Aorta (tissue), 5 donors: ENCODE measurements at regions not wholly inside any gene's neighbourhood (a gene's known extent, or its start where the extent isn't known, plus 50 kb on each side); places are given as distances from the start of the nearest gene placed in this dataset.
A peak's percentile ranks its signal among the peaks of the same experiment; 100 is the strongest.

ENCODE experiments used
- ATAC-seq: fragments of 200-7000 bp; cut with Tn5 transposase; one replicate; pipeline ENCODE4 v1.9.1; 2022; ENCODE audit warnings: moderate library complexity; ENCODE audit not compliant: low FRiP score
- DNase-seq, 2 donors: peaks; one replicate each; pipeline ENCODE4 v3.0.0-alpha.2; 2020
- H3K27ac ChIP-seq, 2 donors: one replicate each; pipeline ENCODE4 v1.5.1; 2013; ENCODE audit warnings: low read length in 2 of 2, mild to moderate bottlenecking in 2 of 2, moderate library complexity in 2 of 2, control low read depth in 1 of 2, inconsistent platforms in 1 of 2, low read depth in 1 of 2
- H3K27me3 ChIP-seq, 2 donors: one replicate each; pipeline ENCODE4 v1.6.1; 2013; ENCODE audit warnings: control low read depth in 1 of 2, low read length in 1 of 2, mild to moderate bottlenecking in 1 of 2, moderate library complexity in 1 of 2; ENCODE audit not compliant: insufficient read depth in 2 of 2, control insufficient read depth in 1 of 2
- H3K36me3 ChIP-seq, 2 donors: one replicate each; pipeline ENCODE4 v1.6.1; 2013; ENCODE audit warnings: control low read depth in 1 of 2, low read length in 1 of 2, mild to moderate bottlenecking in 1 of 2; ENCODE audit not compliant: insufficient read depth in 2 of 2, control insufficient read depth in 1 of 2
- H3K4me1 ChIP-seq, 2 donors: one replicate each; pipeline ENCODE4 v1.6.1; 2013; ENCODE audit warnings: low read length in 2 of 2, control low read depth in 1 of 2, mild to moderate bottlenecking in 1 of 2, moderate library complexity in 1 of 2; ENCODE audit not compliant: insufficient read depth in 2 of 2, control insufficient read depth in 1 of 2
- H3K4me3 ChIP-seq, 2 donors: one replicate each; pipeline ENCODE4 v1.5.1; 2013; ENCODE audit warnings: low read length in 2 of 2, control low read depth in 1 of 2, mild to moderate bottlenecking in 1 of 2
- H3K9me3 ChIP-seq: one replicate; pipeline ENCODE4 v1.6.1; 2013; ENCODE audit warnings: mild to moderate bottlenecking, low read length; ENCODE audit not compliant: control insufficient read depth
- WGBS, 2 donors: extraction: QIAGEN DNeasy Blood & Tissue Kit; methylation state at CpG; one replicate each; pipeline ENCODE4 v1.1.7; 2013; 5-methylcytosine and 5-hydroxymethylcytosine counted together
- intact Hi-C, 2 donors: fragments of 100-400 bp; cut with DNase I; formaldehyde crosslinking; loops; one replicate each; pipeline versions ENCODE4 v1.14.2 to v1.15.0; 2022
- donor health status: healthy with polysubstance abuse.
- donor health status: Bipolar disorder and iron deficiency.
- donor health status: DM: no; HTN: no; CAD: no.
- donor health status: DM: no; HTN: no; CAD: no.
- donor health status: DM: yes; HTN: yes; CAD: no.

GRCh38 chr10:71040846-71041605 is 152.7 kb upstream of the PCBD1 start:
- intact Hi-C loops: no loop called here
- no peaks in the 10 kb centered on the region for H3K36me3 ChIP-seq
- no peak for ATAC-seq
- no peaks in the 10 kb centered on the region for H3K4me1 ChIP-seq
- H3K27me3 ChIP-seq: no peaks in the 10 kb centered on the region
- no peak overlapping the region for H3K4me3 ChIP-seq
- H3K9me3 ChIP-seq: no peaks in the 10 kb centered on the region
- no peak overlapping the region for H3K27ac ChIP-seq
- 85 to 86% methylated on average over 20 of the region's 20 CpGs for WGBS, 2 donors
- DNase-seq: peak in 1 of 2 donors; percentile 38

DNA sequence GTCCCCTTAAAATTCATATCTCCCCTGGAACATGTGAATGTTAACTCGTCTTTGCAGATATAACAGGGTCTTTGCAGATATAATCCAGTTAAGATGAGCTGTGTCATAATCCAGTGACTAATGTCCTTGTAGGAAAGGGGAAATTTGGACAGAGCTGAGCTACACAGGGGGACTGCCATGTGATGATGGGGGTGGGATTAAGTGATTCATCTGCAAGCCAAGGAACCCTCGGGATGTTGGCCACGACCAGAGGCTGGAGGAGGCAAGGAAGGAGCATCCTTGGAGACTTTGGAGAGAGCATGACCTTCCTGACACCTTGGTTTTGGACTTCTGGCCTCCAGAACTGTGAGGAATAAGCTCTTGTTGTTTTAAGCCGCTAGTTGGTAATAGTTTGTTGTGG is 153.9 kb upstream of the PCBD1 start:
- Histone ChIP-seq H3K4me3 (no peak overlapping the region), H3K27ac (no peak overlapping the region), H3K27me3 (no peaks in the 10 kb centered on the region), H3K36me3 (no peaks in the 10 kb centered on the region), H3K4me1 (no peaks in the 10 kb centered on the region), H3K9me3 (no peaks in the 10 kb centered on the region)
- ATAC-seq: no peak
- WGBS, 2 donors: 79 to 80% methylated on average over 4 of the region's 4 CpGs
- DNase-seq: no peak
- intact Hi-C loops: no loop called here

DNA sequence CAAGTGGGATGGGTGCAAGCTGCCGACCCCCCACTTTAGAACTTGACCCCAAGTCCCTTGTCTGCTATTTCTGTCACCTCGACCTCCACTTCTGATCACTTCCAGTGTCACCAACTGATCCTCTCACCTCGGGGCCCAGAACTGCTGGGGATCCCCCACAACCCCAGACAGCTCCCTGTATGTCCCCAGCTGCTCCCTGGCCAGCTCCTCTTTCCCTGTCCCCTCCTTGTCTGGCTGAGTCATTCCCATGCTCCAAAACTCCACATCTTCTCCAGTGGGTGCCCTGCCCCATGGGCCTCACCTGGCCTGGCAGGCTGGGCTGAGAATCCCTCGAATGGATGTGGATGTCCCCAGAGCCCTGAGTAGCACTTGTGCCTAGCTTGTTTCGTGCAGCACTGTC is 154.3 kb upstream of the PCBD1 start:
- Histone ChIP-seq H3K4me1 (no peaks in the 10 kb centered on the region), H3K9me3 (no peaks in the 10 kb centered on the region), H3K4me3 (no peak overlapping the region), H3K36me3 (no peaks in the 10 kb centered on the region), H3K27ac (no peak overlapping the region), H3K27me3 (no peaks in the 10 kb centered on the region)
- intact Hi-C loops: no loop called here
- no peak for ATAC-seq
- peak in 1 of 2 donors; percentile 51 for DNase-seq
- WGBS, 2 donors: 84 to 88% methylated on average over 5 of the region's 5 CpGs

GRCh38 chr10:71043858-71044257 is 155.5 kb upstream of the PCBD1 start:
- WGBS, 2 donors: 84 to 88% methylated on average over 4 of the region's 4 CpGs
- Histone ChIP-seq H3K9me3 (no peaks in the 10 kb centered on the region), H3K27ac (no peak overlapping the region), H3K4me1 (no peaks in the 10 kb centered on the region), H3K4me3 (no peak overlapping the region), H3K27me3 (no peaks in the 10 kb centered on the region), H3K36me3 (no peaks in the 10 kb centered on the region)
- intact Hi-C loops: no loop called here
- no peak for ATAC-seq
- peak in 1 of 2 donors; percentile 43 for DNase-seq

GRCh38 chr10:71044720-71045119 is 156.4 kb upstream of the PCBD1 start:
- H3K4me1 ChIP-seq: no peaks in the 10 kb centered on the region
- no peak overlapping the region for H3K27ac ChIP-seq
- H3K27me3 ChIP-seq: no peaks in the 10 kb centered on the region
- intact Hi-C loops: no loop called here
- ATAC-seq (no peak), DNase-seq (no peak)
- WGBS, 2 donors: 94% methylated on average over 7 of the region's 7 CpGs
- H3K36me3 ChIP-seq: no peaks in the 10 kb centered on the region
- no peaks in the 10 kb centered on the region for H3K9me3 ChIP-seq
- H3K4me3 ChIP-seq: no peak overlapping the region

- WGBS, 2 donors: 92 to 95% methylated on average over 10 of the region's 10 CpGs
- intact Hi-C loops: no loop called here
- DNase-seq (peak; percentile 39 to 71), ATAC-seq (no peak)
- Histone ChIP-seq H3K27me3 (no peaks in the 10 kb centered on the region), H3K9me3 (no peaks in the 10 kb centered on the region), H3K27ac (no peak overlapping the region), H3K36me3 (no peaks in the 10 kb centered on the region), H3K4me1 (no peaks in the 10 kb centered on the region), H3K4me3 (no peak overlapping the region)
Observed at GRCh38 chr10:71045204-71045809, 156.9 kb upstream of the PCBD1 start.

DNA sequence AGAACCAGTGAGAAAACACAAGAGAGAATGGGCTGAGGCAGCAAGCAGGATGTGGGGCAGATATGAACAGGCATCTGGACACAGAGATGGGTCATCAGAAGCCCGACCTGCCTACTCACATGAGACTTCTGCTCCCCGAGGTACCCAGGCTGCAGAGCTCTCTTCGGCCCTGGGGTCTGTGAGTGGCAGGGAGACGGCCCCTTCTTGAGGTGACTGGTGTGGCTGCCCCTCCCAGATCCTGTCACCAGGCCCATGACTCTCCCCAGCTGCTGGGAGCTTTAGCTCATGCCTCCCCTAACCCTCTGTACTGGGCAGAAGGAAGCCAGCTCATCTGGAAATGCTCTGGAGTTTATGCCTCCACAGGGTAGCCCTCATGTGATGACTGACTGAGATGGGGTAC is 157.6 kb upstream of the PCBD1 start:
- Histone ChIP-seq H3K4me1 (no peaks in the 10 kb centered on the region), H3K27me3 (no peaks in the 10 kb centered on the region), H3K9me3 (no peaks in the 10 kb centered on the region), H3K4me3 (no peak overlapping the region), H3K27ac (no peak overlapping the region), H3K36me3 (no peaks in the 10 kb centered on the region)
- intact Hi-C loops: no loop called here
- WGBS, 2 donors: 88 to 96% methylated on average over 4 of the region's 4 CpGs
- ATAC-seq: no peak
- DNase-seq: peak in 1 of 2 donors; percentile 57

GRCh38 chr10:71046747-71047146 is 158.4 kb upstream of the PCBD1 start:
- DNase-seq (peak in 1 of 2 donors; percentile 35), ATAC-seq (no peak)
- H3K9me3 ChIP-seq: no peaks in the 10 kb centered on the region
- no peaks in the 10 kb centered on the region for H3K36me3 ChIP-seq
- WGBS, 2 donors: 94 to 98% methylated on average over 5 of the region's 5 CpGs
- no peak overlapping the region for H3K27ac ChIP-seq
- intact Hi-C loops: no loop called here
- no peaks in the 10 kb centered on the region for H3K27me3 ChIP-seq
- no peaks in the 10 kb centered on the region for H3K4me1 ChIP-seq
- H3K4me3 ChIP-seq: no peak overlapping the region

- intact Hi-C loops: no loop called here
- ATAC-seq: no peak
- no peak for DNase-seq
- Histone ChIP-seq H3K9me3 (no peaks in the 10 kb centered on the region), H3K27me3 (no peaks in the 10 kb centered on the region), H3K36me3 (no peaks in the 10 kb centered on the region), H3K4me3 (no peak overlapping the region), H3K27ac (no peak overlapping the region), H3K4me1 (no peaks in the 10 kb centered on the region)
- 64 to 69% methylated on average over 6 of the region's 6 CpGs for WGBS, 2 donors
Observed at GRCh38 chr10:71048971-71049615, 160.7 kb upstream of the PCBD1 start.
